Liver (tissue), 8 donors: ENCODE measurements at regions not wholly inside any gene's neighbourhood (a gene's known extent, or its start where the extent isn't known, plus 50 kb on each side); places are given as distances from the start of the nearest gene placed in this dataset.

Source experiments
- DNase-seq: peaks from one replicate; pipeline ENCODE4 v3.0.0-alpha.2; 2017; ENCODE audit warnings: low spot score
- H3K27ac ChIP-seq, 2 donors: one replicate each; pipeline ENCODE4 v1.7.0; 2013; ENCODE audit warnings: inconsistent platforms in 2 of 2, low read length in 2 of 2, control low read depth in 1 of 2, low read depth in 1 of 2, mild to moderate bottlenecking in 1 of 2
- H3K27me3 ChIP-seq, 4 donors: one replicate each; pipeline versions ENCODE4 v1.6.1 to v1.7.0; 2013; ENCODE audit warnings: low read length in 3 of 4, inconsistent platforms in 1 of 4, mild to moderate bottlenecking in 1 of 4, moderate library complexity in 1 of 4; ENCODE audit not compliant: control insufficient read depth in 4 of 4, insufficient read depth in 4 of 4
- H3K36me3 ChIP-seq, 4 donors: one replicate each; pipeline versions ENCODE4 v1.6.1 to v1.7.0; 2013; ENCODE audit warnings: low read length in 3 of 4, mild to moderate bottlenecking in 3 of 4, low read depth in 1 of 4, moderate library complexity in 1 of 4; ENCODE audit not compliant: control insufficient read depth in 4 of 4, insufficient read depth in 3 of 4
- H3K4me1 ChIP-seq, 4 donors: one replicate each; pipeline versions ENCODE4 v1.6.1 to v1.7.0; 2013; ENCODE audit warnings: low read length in 3 of 4, mild to moderate bottlenecking in 3 of 4, moderate library complexity in 1 of 4; ENCODE audit not compliant: control insufficient read depth in 4 of 4, insufficient read depth in 4 of 4
- H3K4me3 ChIP-seq, 3 donors: one replicate each; pipeline versions ENCODE4 v1.6.1 to v1.7.0; 2013; ENCODE audit warnings: low read length in 3 of 3, control low read depth in 1 of 3, low read depth in 1 of 3, mild to moderate bottlenecking in 1 of 3
- H3K9ac ChIP-seq, 2 donors: one replicate each; pipeline ENCODE4 v1.7.0; 2013; ENCODE audit warnings: low read length in 2 of 2, mild to moderate bottlenecking in 2 of 2, moderate library complexity in 2 of 2, control low read depth in 1 of 2, low read depth in 1 of 2
- H3K9me3 ChIP-seq, 4 donors: one replicate each; pipeline versions ENCODE4 v1.6.1 to v1.7.0; 2013; ENCODE audit warnings: low read length in 3 of 4; ENCODE audit not compliant: control insufficient read depth in 4 of 4
- ATF3 ChIP-seq: IDR thresholded peaks from 2 replicates; pipeline ENCODE4 v1.6.1; 2016; ENCODE audit warnings: antibody characterized with exemption
- EGR1 ChIP-seq, 2 donors: IDR thresholded peaks; 2 replicates each; pipeline ENCODE4 v1.6.1; 2016 to 2018; ENCODE audit warnings: antibody characterized with exemption in 2 of 2, low read depth in 2 of 2
- FOXA1 ChIP-seq: IDR thresholded peaks from 2 replicates; pipeline ENCODE4 v1.6.1; 2016; ENCODE audit warnings: antibody characterized with exemption
- FOXA2 ChIP-seq: IDR thresholded peaks from 2 replicates; pipeline ENCODE4 v1.6.1; 2016; ENCODE audit warnings: antibody characterized with exemption
- GABPA ChIP-seq, 2 donors: IDR thresholded peaks in 1 of 2; conservative IDR thresholded peaks in 1 of 2; 2 replicates each; pipeline ENCODE4 v1.6.1; 2016; ENCODE audit warnings: antibody characterized with exemption in 2 of 2, mild to moderate bottlenecking in 1 of 2, moderate library complexity in 1 of 2
- HNF4A ChIP-seq, 2 donors: conservative IDR thresholded peaks; 2 replicates each; pipeline ENCODE4 v1.6.1; 2016; ENCODE audit warnings: antibody characterized with exemption in 2 of 2, mild to moderate bottlenecking in 2 of 2
- HNF4G ChIP-seq: IDR thresholded peaks from 2 replicates; pipeline ENCODE4 v1.6.1; 2016; ENCODE audit warnings: antibody characterized with exemption
- JUND ChIP-seq, 2 donors: IDR thresholded peaks; 2 replicates each; pipeline ENCODE4 v1.6.1; 2016; ENCODE audit warnings: antibody characterized with exemption in 2 of 2
- MAX ChIP-seq: IDR thresholded peaks from 2 replicates; pipeline ENCODE4 v1.6.1; 2016; ENCODE audit warnings: antibody characterized with exemption
- RAD21 ChIP-seq, 2 donors: IDR thresholded peaks; 2 replicates each; pipeline ENCODE4 v1.6.1; 2016; ENCODE audit warnings: antibody characterized with exemption in 2 of 2, mild to moderate bottlenecking in 2 of 2
- RXRA ChIP-seq, 2 donors: IDR thresholded peaks; 2 replicates each; pipeline ENCODE4 v1.6.1; 2017 to 2018; ENCODE audit warnings: antibody characterized with exemption in 2 of 2, mild to moderate bottlenecking in 1 of 2
- SP1 ChIP-seq: IDR thresholded peaks from 2 replicates; pipeline ENCODE4 v1.6.1; 2018; ENCODE audit warnings: antibody characterized with exemption, mild to moderate bottlenecking
- TAF1 ChIP-seq: conservative IDR thresholded peaks from 2 replicates; pipeline ENCODE4 v1.6.1; 2016; ENCODE audit warnings: antibody characterized with exemption, mild to moderate bottlenecking
- YY1 ChIP-seq: IDR thresholded peaks from 2 replicates; pipeline ENCODE4 v1.6.1; 2016; ENCODE audit warnings: antibody characterized with exemption, mild to moderate bottlenecking
- ZBTB33 ChIP-seq: IDR thresholded peaks from 2 replicates; pipeline ENCODE4 v1.6.1; 2016; ENCODE audit warnings: antibody characterized with exemption
- WGBS: extraction: QIAGEN DNeasy Blood & Tissue Kit; methylation state at CpG from one replicate; pipeline ENCODE4 v1.1.7; 2013; 5-methylcytosine and 5-hydroxymethylcytosine counted together
- TF ChIP-seq, protein P1 (sequence below): fragments of 150-350 bp; IDR thresholded peaks from 2 replicates; pipeline ENCODE4 v1.5.1; 2017; ENCODE audit warnings: improper control_type of control experiment, low read depth, low read length; ENCODE audit not compliant: missing input control
- TF ChIP-seq, protein P2 (sequence below): IDR thresholded peaks from 2 replicates; pipeline ENCODE4 v1.6.1; 2016; ENCODE audit warnings: antibody characterized with exemption, mild to moderate bottlenecking
- donor health status: healthy.
- donor health status: healthy.
- donor health status: healthy.
- donor health status: healthy.
- donor health status: healthy.

- Histone ChIP-seq H3K4me3 (no peak overlapping the region), H3K27ac (no peak overlapping the region), H3K9ac (no peak overlapping the region), H3K36me3 (no peaks in the 10 kb centered on the region), H3K27me3 (no peaks in the 10 kb centered on the region), H3K4me1 (no peaks in the 10 kb centered on the region), H3K9me3 (no peaks in the 10 kb centered on the region)
- no peak for TF ChIP-seq RXRA (IDR thresholded peaks at IDR 0.05)
- TF ChIP-seq JUND (IDR thresholded peaks at IDR 0.05) = no peak
- TF ChIP-seq, protein P1, sequence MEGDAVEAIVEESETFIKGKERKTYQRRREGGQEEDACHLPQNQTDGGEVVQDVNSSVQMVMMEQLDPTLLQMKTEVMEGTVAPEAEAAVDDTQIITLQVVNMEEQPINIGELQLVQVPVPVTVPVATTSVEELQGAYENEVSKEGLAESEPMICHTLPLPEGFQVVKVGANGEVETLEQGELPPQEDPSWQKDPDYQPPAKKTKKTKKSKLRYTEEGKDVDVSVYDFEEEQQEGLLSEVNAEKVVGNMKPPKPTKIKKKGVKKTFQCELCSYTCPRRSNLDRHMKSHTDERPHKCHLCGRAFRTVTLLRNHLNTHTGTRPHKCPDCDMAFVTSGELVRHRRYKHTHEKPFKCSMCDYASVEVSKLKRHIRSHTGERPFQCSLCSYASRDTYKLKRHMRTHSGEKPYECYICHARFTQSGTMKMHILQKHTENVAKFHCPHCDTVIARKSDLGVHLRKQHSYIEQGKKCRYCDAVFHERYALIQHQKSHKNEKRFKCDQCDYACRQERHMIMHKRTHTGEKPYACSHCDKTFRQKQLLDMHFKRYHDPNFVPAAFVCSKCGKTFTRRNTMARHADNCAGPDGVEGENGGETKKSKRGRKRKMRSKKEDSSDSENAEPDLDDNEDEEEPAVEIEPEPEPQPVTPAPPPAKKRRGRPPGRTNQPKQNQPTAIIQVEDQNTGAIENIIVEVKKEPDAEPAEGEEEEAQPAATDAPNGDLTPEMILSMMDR = no peak
- no peak for TF ChIP-seq FOXA1
- no peak for TF ChIP-seq ZBTB33
- TF ChIP-seq YY1 = no peak
- TF ChIP-seq ATF3 = no peak
- no peak for TF ChIP-seq EGR1 (IDR thresholded peaks at IDR 0.05; ENCODE audit: low read depth in 2 of 2)
- TF ChIP-seq RAD21 (IDR thresholded peaks at IDR 0.05) = no peak
- no peak for TF ChIP-seq FOXA2
- no peak for DNase-seq
- WGBS = 63% methylated on average over 4 of the region's 4 CpGs
Measured at GRCh38 chr13:105450784-105451183, 1084.7 kb downstream of the EFNB2 start.

DNA sequence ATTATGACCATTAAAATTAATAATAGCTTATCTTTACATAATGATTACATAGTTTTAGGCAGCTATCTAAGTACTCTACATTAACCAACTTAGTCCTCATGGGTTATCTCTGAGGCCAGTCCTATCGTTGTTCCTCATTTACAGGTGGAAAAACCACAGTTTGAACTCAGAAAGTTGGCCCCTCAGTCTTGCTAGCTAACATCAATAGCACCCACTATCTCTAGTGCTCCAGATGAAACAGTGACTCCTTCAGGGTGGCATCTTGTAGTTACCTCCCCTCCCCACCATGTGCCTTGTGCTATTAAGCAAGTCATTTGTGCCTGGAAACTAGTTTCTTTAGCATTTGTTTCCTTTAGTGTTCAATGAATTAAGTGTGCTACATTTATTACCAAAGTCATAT lies 1086.7 kb downstream of the EFNB2 start:
- no peak overlapping the region for H3K9ac ChIP-seq
- H3K4me1 ChIP-seq = no peaks in the 10 kb centered on the region
- 57% methylated on average over 1 of the region's 1 CpG for WGBS
- TF ChIP-seq RAD21 (IDR thresholded peaks at IDR 0.05) = no peak
- no peak for TF ChIP-seq HNF4A (conservative IDR thresholded peaks at IDR 0.05)
- no peak for TF ChIP-seq SP1
- no peak for TF ChIP-seq MAX
- TF ChIP-seq GABPA (IDR thresholded peaks at IDR 0.05 in 1 of 2, conservative IDR thresholded peaks at IDR 0.05 in 1 of 2) = no peak
- no peak for TF ChIP-seq EGR1 (IDR thresholded peaks at IDR 0.05; ENCODE audit: low read depth in 2 of 2)
- no peak for TF ChIP-seq ZBTB33
- no peak for TF ChIP-seq RXRA (IDR thresholded peaks at IDR 0.05)
- no peak for TF ChIP-seq TAF1
- no peak for TF ChIP-seq ATF3
- no peak for TF ChIP-seq JUND (IDR thresholded peaks at IDR 0.05)
- no peak for TF ChIP-seq HNF4G
- TF ChIP-seq, protein P1 = no peak
- TF ChIP-seq, protein P2, sequence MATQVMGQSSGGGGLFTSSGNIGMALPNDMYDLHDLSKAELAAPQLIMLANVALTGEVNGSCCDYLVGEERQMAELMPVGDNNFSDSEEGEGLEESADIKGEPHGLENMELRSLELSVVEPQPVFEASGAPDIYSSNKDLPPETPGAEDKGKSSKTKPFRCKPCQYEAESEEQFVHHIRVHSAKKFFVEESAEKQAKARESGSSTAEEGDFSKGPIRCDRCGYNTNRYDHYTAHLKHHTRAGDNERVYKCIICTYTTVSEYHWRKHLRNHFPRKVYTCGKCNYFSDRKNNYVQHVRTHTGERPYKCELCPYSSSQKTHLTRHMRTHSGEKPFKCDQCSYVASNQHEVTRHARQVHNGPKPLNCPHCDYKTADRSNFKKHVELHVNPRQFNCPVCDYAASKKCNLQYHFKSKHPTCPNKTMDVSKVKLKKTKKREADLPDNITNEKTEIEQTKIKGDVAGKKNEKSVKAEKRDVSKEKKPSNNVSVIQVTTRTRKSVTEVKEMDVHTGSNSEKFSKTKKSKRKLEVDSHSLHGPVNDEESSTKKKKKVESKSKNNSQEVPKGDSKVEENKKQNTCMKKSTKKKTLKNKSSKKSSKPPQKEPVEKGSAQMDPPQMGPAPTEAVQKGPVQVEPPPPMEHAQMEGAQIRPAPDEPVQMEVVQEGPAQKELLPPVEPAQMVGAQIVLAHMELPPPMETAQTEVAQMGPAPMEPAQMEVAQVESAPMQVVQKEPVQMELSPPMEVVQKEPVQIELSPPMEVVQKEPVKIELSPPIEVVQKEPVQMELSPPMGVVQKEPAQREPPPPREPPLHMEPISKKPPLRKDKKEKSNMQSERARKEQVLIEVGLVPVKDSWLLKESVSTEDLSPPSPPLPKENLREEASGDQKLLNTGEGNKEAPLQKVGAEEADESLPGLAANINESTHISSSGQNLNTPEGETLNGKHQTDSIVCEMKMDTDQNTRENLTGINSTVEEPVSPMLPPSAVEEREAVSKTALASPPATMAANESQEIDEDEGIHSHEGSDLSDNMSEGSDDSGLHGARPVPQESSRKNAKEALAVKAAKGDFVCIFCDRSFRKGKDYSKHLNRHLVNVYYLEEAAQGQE = no peak
- TF ChIP-seq YY1 = no peak
- H3K36me3 ChIP-seq = no peaks in the 10 kb centered on the region
- DNase-seq = no peak
- H3K27ac ChIP-seq = no peak overlapping the region
- no peaks in the 10 kb centered on the region for H3K27me3 ChIP-seq
- no peak overlapping the region for H3K4me3 ChIP-seq
- H3K9me3 ChIP-seq = no peaks in the 10 kb centered on the region
